ENCODE measurements at regions not wholly inside any gene's neighbourhood (a gene's known extent, or its start where the extent isn't known, plus 50 kb on each side); places are given as distances from the start of the nearest gene placed in this dataset.

DNA sequence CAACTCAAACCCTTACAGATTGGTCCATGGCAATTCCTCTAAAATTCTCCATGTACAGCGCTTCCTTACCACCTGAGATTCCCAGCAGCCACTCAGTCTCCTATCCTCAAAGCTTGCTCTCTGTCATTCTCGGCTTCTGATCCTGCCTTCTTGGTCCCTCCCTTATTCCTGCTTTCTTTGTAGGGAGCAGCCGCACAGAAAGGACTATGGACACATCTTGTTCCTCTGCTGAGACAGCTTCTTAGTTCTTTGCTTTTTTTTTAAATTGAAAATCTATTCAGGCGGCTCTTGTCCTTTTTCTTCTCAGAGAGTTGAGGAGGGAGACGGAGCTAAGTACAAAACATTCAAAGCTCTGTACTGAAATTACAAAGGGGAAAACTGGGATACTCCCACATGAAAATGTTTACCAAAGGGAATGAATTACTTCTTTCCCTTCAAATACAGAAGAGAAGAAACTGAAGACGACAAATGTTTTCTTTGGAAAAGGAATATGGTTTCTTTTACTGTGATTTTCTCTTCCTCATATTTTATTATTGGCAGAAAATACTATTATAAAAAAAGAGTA lies 285.1 kb downstream of the IL20RB start:
- TF ChIP-seq POLR2A (IDR thresholded peaks at IDR 0.05; ENCODE audit: low read length) (no peak), GATA1 (IDR thresholded peaks at IDR 0.05; ENCODE audit: low read depth, low read length) (no peak)
